Sigmoid colon (tissue), 3 donors: ENCODE measurements at regions not wholly inside any gene's neighbourhood (a gene's known extent, or its start where the extent isn't known, plus 50 kb on each side); places are given as distances from the start of the nearest gene placed in this dataset.

Source experiments
- POLR2A ChIP-seq, 2 donors: fragments of 450-650 bp; IDR thresholded peaks; one replicate each; pipeline ENCODE4 v1.6.1; 2016; ENCODE audit warnings: antibody characterized with exemption in 2 of 2, mild to moderate bottlenecking in 2 of 2, moderate library complexity in 2 of 2
- TF ChIP-seq, protein P1 (sequence below), 4 experiments: fragments of 450-650 bp in 3 of 4; fragments of 200-600 bp in 1 of 4; IDR thresholded peaks; one replicate each; pipeline ENCODE4 v1.5.1; 2016 to 2019; ENCODE audit warnings: antibody characterized with exemption in 4 of 4, mild to moderate bottlenecking in 3 of 4, moderate library complexity in 2 of 4

DNA sequence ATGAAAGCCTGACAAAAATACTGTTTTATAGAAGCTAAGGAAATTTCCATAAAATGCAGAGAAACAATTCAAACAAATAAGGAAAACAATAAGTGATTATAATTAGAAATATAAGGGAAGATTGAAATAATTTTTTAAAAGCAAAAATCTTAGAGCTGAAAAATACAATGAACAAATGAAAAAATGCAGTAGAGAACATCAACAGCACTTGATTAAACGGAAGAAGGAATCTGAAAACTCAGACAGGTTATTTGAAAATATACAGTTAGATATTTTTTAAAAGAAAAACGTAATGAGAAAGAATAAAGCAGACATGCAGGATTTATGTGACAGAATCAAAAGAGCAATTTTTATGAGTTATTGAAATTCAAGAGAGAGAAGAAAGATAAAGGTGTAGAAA lies 279.1 kb upstream of the MAGI2 start:
- TF ChIP-seq, protein P1, sequence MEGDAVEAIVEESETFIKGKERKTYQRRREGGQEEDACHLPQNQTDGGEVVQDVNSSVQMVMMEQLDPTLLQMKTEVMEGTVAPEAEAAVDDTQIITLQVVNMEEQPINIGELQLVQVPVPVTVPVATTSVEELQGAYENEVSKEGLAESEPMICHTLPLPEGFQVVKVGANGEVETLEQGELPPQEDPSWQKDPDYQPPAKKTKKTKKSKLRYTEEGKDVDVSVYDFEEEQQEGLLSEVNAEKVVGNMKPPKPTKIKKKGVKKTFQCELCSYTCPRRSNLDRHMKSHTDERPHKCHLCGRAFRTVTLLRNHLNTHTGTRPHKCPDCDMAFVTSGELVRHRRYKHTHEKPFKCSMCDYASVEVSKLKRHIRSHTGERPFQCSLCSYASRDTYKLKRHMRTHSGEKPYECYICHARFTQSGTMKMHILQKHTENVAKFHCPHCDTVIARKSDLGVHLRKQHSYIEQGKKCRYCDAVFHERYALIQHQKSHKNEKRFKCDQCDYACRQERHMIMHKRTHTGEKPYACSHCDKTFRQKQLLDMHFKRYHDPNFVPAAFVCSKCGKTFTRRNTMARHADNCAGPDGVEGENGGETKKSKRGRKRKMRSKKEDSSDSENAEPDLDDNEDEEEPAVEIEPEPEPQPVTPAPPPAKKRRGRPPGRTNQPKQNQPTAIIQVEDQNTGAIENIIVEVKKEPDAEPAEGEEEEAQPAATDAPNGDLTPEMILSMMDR (IDR thresholded peaks at IDR 0.05): no peak
- TF ChIP-seq POLR2A (IDR thresholded peaks at IDR 0.05): no peak
